NT2/D1 (cell line): ENCODE measurements at regions not wholly inside any gene's neighbourhood (a gene's known extent, or its start where the extent isn't known, plus 50 kb on each side); places are given as distances from the start of the nearest gene placed in this dataset.

Source experiments
- SUZ12 ChIP-seq: IDR thresholded peaks from 2 replicates; pipeline ENCODE4 v1.6.1; 2011; ENCODE audit not compliant: insufficient read length, insufficient read depth; ENCODE audit errors: extremely low read depth
- YY1 ChIP-seq: IDR thresholded peaks from 2 replicates; pipeline ENCODE4 v1.6.1; 2011; ENCODE audit not compliant: insufficient read length, insufficient read depth
- ZNF274 ChIP-seq: IDR thresholded peaks from 2 replicates; pipeline ENCODE4 v1.6.1; 2011; ENCODE audit warnings: mild to moderate bottlenecking, low read depth, low read length

- TF ChIP-seq ZNF274 = no peak
- no peak for TF ChIP-seq SUZ12
- TF ChIP-seq YY1 = no peak
These were observed 142.3 kb upstream of the ANKH start for GRCh38 chr5:15013654-15014463.
